ENCODE measurements at regions not wholly inside any gene's neighbourhood (a gene's known extent, or its start where the extent isn't known, plus 50 kb on each side); places are given as distances from the start of the nearest gene placed in this dataset.

DNA sequence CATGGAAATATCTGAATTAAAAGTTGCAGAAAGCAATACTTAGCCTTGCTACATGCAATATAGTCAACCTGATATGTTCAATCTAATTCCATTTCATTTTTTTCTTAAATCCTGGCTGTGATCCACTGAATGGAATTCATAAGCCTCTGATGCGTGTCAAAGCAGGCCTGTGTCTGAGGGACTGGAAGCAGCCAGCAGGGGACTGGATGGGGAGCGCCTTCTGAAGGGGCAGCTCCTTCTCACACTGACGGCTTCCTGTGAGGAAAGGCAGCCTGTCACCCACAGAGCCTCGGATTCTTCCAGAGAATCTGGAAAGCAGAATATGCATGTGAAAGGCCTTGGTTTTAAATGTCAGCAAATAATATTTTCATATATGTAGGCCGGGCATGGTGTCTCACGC lies 73.5 kb downstream of the KCNF1 start:
- H3K9me3 ChIP-seq (ENCODE audit: control insufficient read depth in 2 of 3, insufficient read depth in 1 of 3, low read length in 3 of 3): no peaks in the 10 kb centered on the region
- no peak overlapping the region for H3K9ac ChIP-seq (ENCODE audit: low read length in 3 of 3)
- H3K4me1 ChIP-seq (ENCODE audit: control insufficient read depth in 2 of 3, insufficient read depth in 2 of 3, low read depth in 1 of 3, low read length in 3 of 3): no peaks in the 10 kb centered on the region
- FAIRE-seq (no peak), DNase-seq (peak in 2 of 5 donors; percentile 44 to 73)
- no peak overlapping the region for H3K4me3 ChIP-seq (ENCODE audit: low read length in 3 of 3)
- intact Hi-C loops (cut with DNase I): no loop called here
- H3K36me3 ChIP-seq (ENCODE audit: control insufficient read depth in 2 of 3, insufficient read depth in 3 of 3, low read length in 3 of 3): no peaks in the 10 kb centered on the region
- no peaks in the 10 kb centered on the region for H3K27me3 ChIP-seq (ENCODE audit: control insufficient read depth, insufficient read depth, low read length)
- TF ChIP-seq, protein P1, sequence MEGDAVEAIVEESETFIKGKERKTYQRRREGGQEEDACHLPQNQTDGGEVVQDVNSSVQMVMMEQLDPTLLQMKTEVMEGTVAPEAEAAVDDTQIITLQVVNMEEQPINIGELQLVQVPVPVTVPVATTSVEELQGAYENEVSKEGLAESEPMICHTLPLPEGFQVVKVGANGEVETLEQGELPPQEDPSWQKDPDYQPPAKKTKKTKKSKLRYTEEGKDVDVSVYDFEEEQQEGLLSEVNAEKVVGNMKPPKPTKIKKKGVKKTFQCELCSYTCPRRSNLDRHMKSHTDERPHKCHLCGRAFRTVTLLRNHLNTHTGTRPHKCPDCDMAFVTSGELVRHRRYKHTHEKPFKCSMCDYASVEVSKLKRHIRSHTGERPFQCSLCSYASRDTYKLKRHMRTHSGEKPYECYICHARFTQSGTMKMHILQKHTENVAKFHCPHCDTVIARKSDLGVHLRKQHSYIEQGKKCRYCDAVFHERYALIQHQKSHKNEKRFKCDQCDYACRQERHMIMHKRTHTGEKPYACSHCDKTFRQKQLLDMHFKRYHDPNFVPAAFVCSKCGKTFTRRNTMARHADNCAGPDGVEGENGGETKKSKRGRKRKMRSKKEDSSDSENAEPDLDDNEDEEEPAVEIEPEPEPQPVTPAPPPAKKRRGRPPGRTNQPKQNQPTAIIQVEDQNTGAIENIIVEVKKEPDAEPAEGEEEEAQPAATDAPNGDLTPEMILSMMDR (IDR thresholded peaks at IDR 0.05; ENCODE audit: borderline replicate concordance, extremely low read depth, insufficient read depth): no peak
- H3K27ac ChIP-seq (ENCODE audit: low read depth in 2 of 2, low read length in 2 of 2): no peak overlapping the region

DNA sequence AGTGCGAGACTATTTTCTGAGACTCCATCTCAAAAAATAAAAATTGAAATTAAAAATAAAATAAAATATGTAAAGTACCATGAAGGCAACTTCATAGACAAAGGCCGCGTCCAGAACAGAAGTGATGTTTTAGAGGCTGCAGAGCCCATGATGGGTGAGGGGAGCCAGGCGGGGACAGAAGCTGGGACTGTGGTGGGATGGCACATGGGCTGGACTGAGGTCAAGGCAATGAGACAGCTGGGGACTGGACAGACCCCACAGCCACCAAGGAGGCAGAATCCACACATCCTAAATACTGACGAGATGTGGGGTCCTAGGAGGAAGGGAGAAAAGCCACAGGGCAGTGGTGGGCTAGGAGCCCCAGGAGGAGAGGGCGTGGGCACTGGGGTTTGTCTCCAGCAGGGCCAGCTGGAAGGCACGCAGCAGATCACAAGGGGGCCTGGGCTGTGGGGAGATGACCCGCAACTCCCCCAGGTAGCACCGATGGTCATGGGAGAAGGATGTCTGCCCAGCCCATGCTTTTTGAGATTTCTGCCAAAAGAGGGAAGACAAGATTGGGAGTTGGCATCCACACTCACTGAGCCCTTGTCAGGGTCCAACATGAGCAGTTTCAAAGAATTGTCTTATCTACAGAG lies 74.3 kb downstream of the KCNF1 start:
- H3K27ac ChIP-seq (ENCODE audit: low read depth in 2 of 2, low read length in 2 of 2): no peak overlapping the region
- no peak for FAIRE-seq
- H3K4me1 ChIP-seq (ENCODE audit: control insufficient read depth in 2 of 3, insufficient read depth in 2 of 3, low read depth in 1 of 3, low read length in 3 of 3): no peaks in the 10 kb centered on the region

DNA sequence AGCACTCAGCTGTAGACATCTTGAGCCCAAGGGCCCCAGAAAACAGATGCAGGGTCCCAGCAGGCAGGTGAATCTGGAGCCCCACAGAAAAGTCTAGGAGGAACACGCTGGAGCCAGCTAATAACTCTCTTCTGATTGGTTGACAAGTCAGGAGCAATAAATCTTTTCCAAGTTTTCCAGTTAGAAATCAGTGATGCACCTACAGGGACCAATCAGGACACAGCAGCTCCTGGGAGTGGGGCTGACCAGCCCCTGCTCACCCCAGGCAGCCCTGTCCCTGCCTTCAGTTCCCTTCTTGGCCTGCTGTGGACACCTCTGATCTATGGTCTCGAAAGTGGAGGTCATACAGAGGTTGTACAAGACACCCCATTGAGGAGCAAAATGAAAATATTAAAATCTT lies 75.7 kb downstream of the KCNF1 start:
- Histone ChIP-seq H3K36me3 (ENCODE audit: control insufficient read depth in 2 of 3, insufficient read depth in 3 of 3, low read length in 3 of 3) (no peaks in the 10 kb centered on the region), H3K27me3 (ENCODE audit: control insufficient read depth, insufficient read depth, low read length) (no peaks in the 10 kb centered on the region), H3K9me3 (ENCODE audit: control insufficient read depth in 2 of 3, insufficient read depth in 1 of 3, low read length in 3 of 3) (no peaks in the 10 kb centered on the region), H3K4me3 (ENCODE audit: low read length in 3 of 3) (no peak overlapping the region), H3K4me1 (ENCODE audit: control insufficient read depth in 2 of 3, insufficient read depth in 2 of 3, low read depth in 1 of 3, low read length in 3 of 3) (no peaks in the 10 kb centered on the region), H3K27ac (ENCODE audit: low read depth in 2 of 2, low read length in 2 of 2) (no peak overlapping the region), H3K9ac (ENCODE audit: low read length in 3 of 3) (no peak overlapping the region)
- no peak for DNase-seq
- intact Hi-C loops (cut with DNase I): no loop called here
- TF ChIP-seq, protein P1 (IDR thresholded peaks at IDR 0.05; ENCODE audit: borderline replicate concordance, extremely low read depth, insufficient read depth): no peak
- FAIRE-seq: no peak

More for the DNA sequence above, 74.3 kb downstream of the KCNF1 start:
- Histone ChIP-seq H3K27me3 (ENCODE audit: control insufficient read depth, insufficient read depth, low read length) (no peaks in the 10 kb centered on the region), H3K9ac (ENCODE audit: low read length in 3 of 3) (no peak overlapping the region), H3K9me3 (ENCODE audit: control insufficient read depth in 2 of 3, insufficient read depth in 1 of 3, low read length in 3 of 3) (no peaks in the 10 kb centered on the region), H3K4me3 (ENCODE audit: low read length in 3 of 3) (no peak overlapping the region), H3K36me3 (ENCODE audit: control insufficient read depth in 2 of 3, insufficient read depth in 3 of 3, low read length in 3 of 3) (no peaks in the 10 kb centered on the region)
- TF ChIP-seq, protein P1 (IDR thresholded peaks at IDR 0.05; ENCODE audit: borderline replicate concordance, extremely low read depth, insufficient read depth): no peak
- no peak for DNase-seq
- intact Hi-C loops (cut with DNase I): no loop called here

DNA sequence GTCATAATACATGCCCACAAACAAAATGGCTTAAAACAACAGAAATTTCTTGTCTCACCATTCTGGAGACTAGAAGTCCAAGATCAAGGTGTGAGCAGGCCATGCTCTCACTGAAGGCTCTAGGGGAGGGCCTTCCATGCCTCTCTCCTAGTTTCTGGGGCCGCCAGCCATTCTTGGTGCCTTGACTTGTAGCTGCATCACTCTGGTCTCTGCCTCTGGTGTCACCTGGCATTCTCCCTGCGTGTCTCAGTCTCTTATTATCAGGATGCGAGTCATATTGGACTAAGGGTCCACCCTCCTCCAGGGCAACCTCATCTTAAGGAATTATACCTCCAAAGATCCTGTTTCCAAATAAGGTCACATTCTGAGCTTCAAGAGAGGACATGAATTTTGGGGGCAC lies 76.1 kb downstream of the KCNF1 start:
- intact Hi-C loops (cut with DNase I): no loop called here
- no peak overlapping the region for H3K9ac ChIP-seq (ENCODE audit: low read length in 3 of 3)

More for the DNA sequence above, 76.1 kb downstream of the KCNF1 start:
- no peak overlapping the region for H3K27ac ChIP-seq (ENCODE audit: low read depth in 2 of 2, low read length in 2 of 2)
- no peaks in the 10 kb centered on the region for H3K27me3 ChIP-seq (ENCODE audit: control insufficient read depth, insufficient read depth, low read length)
- no peak overlapping the region for H3K4me3 ChIP-seq (ENCODE audit: low read length in 3 of 3)
- H3K4me1 ChIP-seq (ENCODE audit: control insufficient read depth in 2 of 3, insufficient read depth in 2 of 3, low read depth in 1 of 3, low read length in 3 of 3): no peaks in the 10 kb centered on the region
- DNase-seq: no peak
- no peaks in the 10 kb centered on the region for H3K36me3 ChIP-seq (ENCODE audit: control insufficient read depth in 2 of 3, insufficient read depth in 3 of 3, low read length in 3 of 3)
- TF ChIP-seq, protein P1 (IDR thresholded peaks at IDR 0.05; ENCODE audit: borderline replicate concordance, extremely low read depth, insufficient read depth): no peak
- FAIRE-seq: no peak
- H3K9me3 ChIP-seq (ENCODE audit: control insufficient read depth in 2 of 3, insufficient read depth in 1 of 3, low read length in 3 of 3): no peaks in the 10 kb centered on the region
